ENCODE measurements at regions not wholly inside any gene's neighbourhood (a gene's known extent, or its start where the extent isn't known, plus 50 kb on each side); places are given as distances from the start of the nearest gene placed in this dataset.

DNA sequence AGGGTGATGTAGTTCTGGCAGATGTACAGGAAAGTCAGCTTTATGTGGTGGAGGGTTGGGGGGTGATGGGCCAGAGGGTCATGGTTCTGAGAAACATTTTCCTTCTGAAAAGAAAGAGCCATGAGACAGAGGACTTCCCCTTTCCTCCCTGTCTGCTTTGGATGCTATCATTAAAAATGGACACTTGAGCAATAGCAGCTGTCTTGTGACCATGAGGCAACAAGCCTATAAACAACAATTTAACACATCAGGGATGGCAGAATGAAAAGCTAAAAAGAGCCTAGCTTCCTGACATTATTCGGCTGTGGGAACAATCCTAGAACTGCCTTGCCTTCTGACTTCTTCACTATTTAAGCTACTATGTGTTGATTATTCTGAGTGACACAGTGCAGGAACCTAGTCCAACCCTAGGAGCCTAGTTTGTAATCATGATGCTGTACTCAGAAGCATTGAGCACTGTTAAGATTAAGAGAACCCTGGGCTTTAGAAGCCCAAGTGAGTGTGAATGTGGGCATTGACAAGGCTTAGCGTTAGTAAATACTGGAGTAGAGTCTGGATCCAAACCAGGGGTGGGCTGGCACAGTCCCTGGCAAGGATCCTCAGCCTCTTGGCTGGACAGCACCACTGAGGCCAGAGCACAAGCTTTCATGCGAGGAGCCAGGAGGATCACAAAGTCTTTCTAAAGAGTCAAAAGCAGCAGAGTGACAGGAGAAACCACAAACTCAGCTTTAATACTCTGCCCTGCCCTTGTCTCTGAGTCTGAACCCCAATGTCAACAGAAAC is 178.5 kb upstream of the EGFLAM start:
- TF ChIP-seq CTCF (IDR thresholded peaks at IDR 0.05; ENCODE audit: control extremely low read depth, extremely low read depth, low read depth, missing control alignments) = no peak
- ChIA-PET CTCF (no interaction called here), POLR2A (no interaction called here)
- DNase-seq (ENCODE audit: extremely low spot score) = no peak

DNA sequence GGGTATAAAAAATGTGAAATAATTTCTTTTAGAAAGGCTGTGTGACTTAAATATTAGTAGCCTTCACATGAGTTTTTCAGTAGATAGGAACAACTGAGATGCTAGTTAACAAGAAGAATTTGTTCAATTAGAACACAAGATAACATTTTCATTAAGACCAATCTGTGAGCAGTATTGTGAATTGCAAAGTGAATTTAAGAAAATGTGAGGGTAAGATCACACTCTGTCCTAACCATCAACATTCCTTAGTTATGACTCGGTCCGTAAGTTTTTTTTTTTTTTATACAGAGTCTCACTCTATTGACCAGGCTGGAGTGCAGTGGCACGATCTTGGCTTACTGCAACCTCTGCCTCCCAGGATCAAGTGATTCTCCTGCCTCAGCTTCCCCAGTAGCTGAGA is 180.2 kb upstream of the EGFLAM start:
- CTCF ChIA-PET = no interaction called here
- no peak for TF ChIP-seq CTCF (IDR thresholded peaks at IDR 0.05; ENCODE audit: control extremely low read depth, extremely low read depth, low read depth, missing control alignments)
- no peak for DNase-seq (ENCODE audit: extremely low spot score)
- POLR2A ChIA-PET = no interaction called here

DNA sequence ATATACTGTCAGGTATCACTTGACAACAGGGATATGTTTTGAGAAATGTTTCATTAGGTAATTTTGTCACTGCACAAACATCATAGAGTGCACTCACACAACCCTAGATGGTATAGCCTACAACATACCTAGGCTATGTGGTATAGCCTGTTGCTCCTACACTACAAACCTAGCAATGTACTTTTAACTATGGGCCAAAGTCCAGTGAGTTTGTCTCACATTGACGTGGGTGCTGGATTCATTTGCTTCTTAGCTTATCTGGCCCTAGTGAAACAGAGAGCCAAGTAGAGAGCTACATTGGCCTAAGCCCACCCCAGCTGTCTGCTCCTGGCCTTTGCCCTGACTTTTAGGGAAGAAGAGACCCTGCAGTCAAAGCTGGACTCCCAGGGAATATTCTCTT is 180.7 kb upstream of the EGFLAM start:
- TF ChIP-seq CTCF (IDR thresholded peaks at IDR 0.05; ENCODE audit: control extremely low read depth, extremely low read depth, low read depth, missing control alignments) = no peak
- no peak for DNase-seq (ENCODE audit: extremely low spot score)
- ChIA-PET POLR2A (no interaction called here), CTCF (no interaction called here)

GRCh38 chr5:38071831-38072694 is 186.3 kb upstream of the EGFLAM start:
- no peak for DNase-seq (ENCODE audit: extremely low spot score)
- POLR2A ChIA-PET = no interaction called here
- no peak for TF ChIP-seq CTCF (IDR thresholded peaks at IDR 0.05; ENCODE audit: control extremely low read depth, extremely low read depth, low read depth, missing control alignments)
- CTCF ChIA-PET = no interaction called here

DNA sequence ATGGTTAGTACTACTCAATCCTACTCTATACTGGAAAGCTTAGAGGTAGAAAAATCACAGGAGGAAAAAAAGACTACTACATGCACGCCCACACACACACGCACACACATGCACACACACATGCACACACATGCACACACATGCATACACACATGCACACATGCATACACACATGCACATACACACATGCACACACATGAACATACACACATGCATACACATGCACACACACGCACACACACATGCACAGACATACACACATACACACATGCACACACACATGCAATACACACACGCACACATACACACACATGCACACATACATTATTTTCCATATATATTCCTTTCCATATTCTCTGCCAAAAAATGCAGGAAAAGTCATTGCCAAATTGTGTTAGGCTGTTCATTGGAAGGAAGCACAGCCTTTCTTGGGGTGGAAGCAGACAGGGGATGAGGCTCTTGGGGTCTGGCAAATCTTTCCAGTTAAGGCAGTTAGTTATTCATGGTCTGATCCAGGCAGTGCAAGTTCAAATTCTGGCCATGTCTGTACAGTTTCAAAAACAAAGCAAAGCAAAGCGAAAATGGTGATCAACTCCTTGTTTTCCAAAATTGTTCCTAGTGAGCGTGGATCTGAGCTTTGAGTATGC is 187.9 kb upstream of the EGFLAM start:
- DNase-seq (ENCODE audit: extremely low spot score) = no peak
- TF ChIP-seq CTCF (IDR thresholded peaks at IDR 0.05; ENCODE audit: control extremely low read depth, extremely low read depth, low read depth, missing control alignments) = no peak
- CTCF ChIA-PET = no interaction called here
- POLR2A ChIA-PET = no interaction called here

DNA sequence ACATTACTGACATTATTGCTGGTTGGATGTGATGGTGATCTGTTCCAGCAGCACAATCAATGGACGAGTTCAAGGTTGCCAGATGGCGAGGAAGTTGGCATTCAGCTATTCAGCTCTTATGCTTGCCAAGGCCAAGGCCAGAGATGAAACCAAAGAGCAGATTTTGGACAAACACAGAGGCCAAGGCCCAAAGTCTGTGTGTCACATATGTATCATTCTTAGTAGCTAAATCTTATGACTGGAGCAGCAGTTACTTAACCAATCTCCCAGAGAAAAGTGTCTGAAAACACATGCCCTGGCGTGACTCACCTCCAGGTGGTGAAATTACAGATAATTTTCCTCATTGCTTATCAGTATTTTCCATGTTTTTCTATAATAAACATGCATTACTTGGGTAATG is 189.0 kb upstream of the EGFLAM start:
- no peak for DNase-seq (ENCODE audit: extremely low spot score)
- CTCF ChIA-PET = no interaction called here
- POLR2A ChIA-PET = no interaction called here
- TF ChIP-seq CTCF (IDR thresholded peaks at IDR 0.05; ENCODE audit: control extremely low read depth, extremely low read depth, low read depth, missing control alignments) = no peak

All from GM10248 (cell line).